ENCODE measurements at regions not wholly inside any gene's neighbourhood (a gene's known extent, or its start where the extent isn't known, plus 50 kb on each side); places are given as distances from the start of the nearest gene placed in this dataset.
A peak's percentile ranks its signal among the peaks of the same experiment; 100 is the strongest.

GRCh38 chr5:126030698-126031097 lies 392.5 kb upstream of the GRAMD2B start:
- DNase-seq, result no peak
- Histone ChIP-seq H3K27me3 (no peaks in the 10 kb centered on the region), H3K4me3 (no peak overlapping the region), H3K9me3 (peaks cover 0 to 11% (median 5%) of the 10 kb centered on the region in 4 donors), H3K36me3 (no peaks in the 10 kb centered on the region), H3K4me1 (no peaks in the 10 kb centered on the region), H3K27ac (no peak overlapping the region)
- 75 to 81% methylated on average over 3 of the region's 3 CpGs for whole genome bisulfite sequencing, 2 donors
- TF ChIP-seq, protein P1, sequence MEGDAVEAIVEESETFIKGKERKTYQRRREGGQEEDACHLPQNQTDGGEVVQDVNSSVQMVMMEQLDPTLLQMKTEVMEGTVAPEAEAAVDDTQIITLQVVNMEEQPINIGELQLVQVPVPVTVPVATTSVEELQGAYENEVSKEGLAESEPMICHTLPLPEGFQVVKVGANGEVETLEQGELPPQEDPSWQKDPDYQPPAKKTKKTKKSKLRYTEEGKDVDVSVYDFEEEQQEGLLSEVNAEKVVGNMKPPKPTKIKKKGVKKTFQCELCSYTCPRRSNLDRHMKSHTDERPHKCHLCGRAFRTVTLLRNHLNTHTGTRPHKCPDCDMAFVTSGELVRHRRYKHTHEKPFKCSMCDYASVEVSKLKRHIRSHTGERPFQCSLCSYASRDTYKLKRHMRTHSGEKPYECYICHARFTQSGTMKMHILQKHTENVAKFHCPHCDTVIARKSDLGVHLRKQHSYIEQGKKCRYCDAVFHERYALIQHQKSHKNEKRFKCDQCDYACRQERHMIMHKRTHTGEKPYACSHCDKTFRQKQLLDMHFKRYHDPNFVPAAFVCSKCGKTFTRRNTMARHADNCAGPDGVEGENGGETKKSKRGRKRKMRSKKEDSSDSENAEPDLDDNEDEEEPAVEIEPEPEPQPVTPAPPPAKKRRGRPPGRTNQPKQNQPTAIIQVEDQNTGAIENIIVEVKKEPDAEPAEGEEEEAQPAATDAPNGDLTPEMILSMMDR (IDR thresholded peaks at IDR 0.05), result no peak
- no peak for TF ChIP-seq POLR2AphosphoS5 (IDR thresholded peaks at IDR 0.05)
- intact Hi-C loops (cut with DNase I), result no loop called here

- 72 to 80% methylated on average over 7 of the region's 7 CpGs for WGBS, 2 donors
- no peak for DNase-seq
Measured at GRCh38 chr5:126031989-126032716, 391.1 kb upstream of the GRAMD2B start.

GRCh38 chr5:126043688-126044087 lies 379.5 kb upstream of the GRAMD2B start:
- 87 to 90% methylated on average over 5 of the region's 5 CpGs for WGBS, 2 donors
- intact Hi-C loops (cut with DNase I), result no loop called here
- Histone ChIP-seq H3K27ac (no peak overlapping the region), H3K36me3 (no peaks in the 10 kb centered on the region), H3K9me3 (no peaks in the 10 kb centered on the region), H3K4me1 (peaks cover 0 to 13% (median 9%) of the 10 kb centered on the region in 4 donors), H3K27me3 (no peaks in the 10 kb centered on the region), H3K4me3 (no peak overlapping the region)
- no peak for DNase-seq
- no peak for TF ChIP-seq EP300 (IDR thresholded peaks at IDR 0.05)
- TF ChIP-seq, protein P1 (IDR thresholded peaks at IDR 0.05), result no peak
- TF ChIP-seq POLR2AphosphoS5 (IDR thresholded peaks at IDR 0.05), result no peak
- no peak for TF ChIP-seq POLR2A (IDR thresholded peaks at IDR 0.05)

More at GRCh38 chr5:126031989-126032716, 391.1 kb upstream of the GRAMD2B start:
- intact Hi-C loops (cut with DNase I), result no loop called here
- no peaks in the 10 kb centered on the region for H3K36me3 ChIP-seq
- H3K9me3 ChIP-seq, result peaks cover 0 to 11% (median 5%) of the 10 kb centered on the region in 4 donors
- H3K27me3 ChIP-seq, result no peaks in the 10 kb centered on the region
- no peak overlapping the region for H3K4me3 ChIP-seq
- TF ChIP-seq POLR2AphosphoS5 (IDR thresholded peaks at IDR 0.05) (no peak), EP300 (IDR thresholded peaks at IDR 0.05) (no peak), POLR2A (IDR thresholded peaks at IDR 0.05) (no peak)
- TF ChIP-seq, protein P1 (IDR thresholded peaks at IDR 0.05), result no peak
- no peak overlapping the region for H3K27ac ChIP-seq
- H3K4me1 ChIP-seq, result no peaks in the 10 kb centered on the region

DNA sequence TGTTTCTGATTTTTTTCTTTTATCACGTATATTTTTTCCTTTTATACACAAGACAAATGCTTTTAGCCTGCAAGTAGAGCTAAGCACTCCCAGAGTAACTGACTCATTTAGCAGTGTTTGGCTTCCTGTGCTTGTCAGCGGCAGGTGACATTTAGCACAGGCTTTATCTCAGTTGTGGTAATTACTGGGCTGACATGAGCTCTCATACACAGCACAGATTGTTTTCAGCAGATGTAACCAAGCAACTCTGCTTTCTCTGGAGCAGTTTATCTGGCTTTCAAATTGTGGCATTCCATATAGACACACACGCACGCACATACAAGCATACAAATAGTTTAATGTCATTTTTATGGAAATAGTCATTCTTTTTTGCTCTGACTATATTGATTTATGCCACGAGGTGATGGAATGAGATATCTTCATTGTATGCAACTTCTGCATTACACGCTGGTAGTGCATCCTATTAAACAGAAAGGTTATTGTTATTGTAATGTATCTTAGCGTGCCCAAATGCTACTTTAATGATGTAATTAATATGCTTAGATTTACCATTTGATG lies 379.0 kb upstream of the GRAMD2B start:
- Histone ChIP-seq H3K4me1 (peaks cover 0 to 13% (median 9%) of the 10 kb centered on the region in 4 donors), H3K4me3 (no peak overlapping the region), H3K27me3 (no peaks in the 10 kb centered on the region), H3K27ac (no peak overlapping the region), H3K36me3 (no peaks in the 10 kb centered on the region), H3K9me3 (no peaks in the 10 kb centered on the region)
- intact Hi-C loops (cut with DNase I), result no loop called here
- no peak for TF ChIP-seq POLR2A (IDR thresholded peaks at IDR 0.05)
- TF ChIP-seq EP300 (IDR thresholded peaks at IDR 0.05), result peak in 1 of 4 donors; percentile 15
- TF ChIP-seq POLR2AphosphoS5 (IDR thresholded peaks at IDR 0.05), result peak in 3 of 4 donors; percentile 31 to 64 (median 60)
- TF ChIP-seq, protein P1 (IDR thresholded peaks at IDR 0.05), result no peak
- WGBS, 2 donors, result 11 to 48% methylated on average over 7 of the region's 7 CpGs
- DNase-seq, result no peak

All from sigmoid colon (tissue), 6 donors.